Mammary epithelial cell (primary cell): ENCODE measurements at regions not wholly inside any gene's neighbourhood (a gene's known extent, or its start where the extent isn't known, plus 50 kb on each side); places are given as distances from the start of the nearest gene placed in this dataset.

ENCODE experiments used
- EZH2 ChIP-seq: IDR thresholded peaks from 2 replicates; pipeline ENCODE4 v1.6.1; 2012; ENCODE audit warnings: low read length, inconsistent platforms, borderline replicate concordance
- TF ChIP-seq, protein P1 (sequence below), 2 donors: IDR thresholded peaks in 1 of 2; conservative IDR thresholded peaks in 1 of 2; 2 replicates each; pipeline ENCODE4 v1.5.1; 2011 to 2012; ENCODE audit warnings: inconsistent platforms in 2 of 2, low read length in 2 of 2, mild to moderate bottlenecking in 2 of 2, control low read depth in 1 of 2, low read depth in 1 of 2; ENCODE audit not compliant: insufficient read depth in 1 of 2; ENCODE audit errors: extremely low read depth in 1 of 2

DNA sequence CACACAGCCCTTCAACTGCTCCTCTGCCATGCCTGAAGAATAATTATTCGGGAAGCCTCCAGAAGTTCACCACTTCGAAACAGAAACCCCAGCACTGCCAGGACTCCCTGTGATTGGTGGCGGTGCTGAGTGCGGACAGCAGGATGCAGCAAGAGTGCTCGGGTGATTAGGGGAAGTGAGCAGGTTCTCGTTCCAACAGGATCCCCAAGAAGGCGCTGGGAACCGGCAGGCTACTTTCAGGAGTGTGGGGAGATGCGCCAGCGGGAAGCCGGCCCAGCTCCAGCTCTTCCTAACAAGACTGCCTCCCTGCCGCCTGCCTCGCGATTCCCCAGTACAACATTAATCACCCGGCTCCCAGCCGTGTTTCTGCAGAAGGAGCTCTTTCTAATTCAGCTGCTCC, 630.2 kb downstream of the BRD1 start:
- TF ChIP-seq EZH2 = no peak
- TF ChIP-seq, protein P1, sequence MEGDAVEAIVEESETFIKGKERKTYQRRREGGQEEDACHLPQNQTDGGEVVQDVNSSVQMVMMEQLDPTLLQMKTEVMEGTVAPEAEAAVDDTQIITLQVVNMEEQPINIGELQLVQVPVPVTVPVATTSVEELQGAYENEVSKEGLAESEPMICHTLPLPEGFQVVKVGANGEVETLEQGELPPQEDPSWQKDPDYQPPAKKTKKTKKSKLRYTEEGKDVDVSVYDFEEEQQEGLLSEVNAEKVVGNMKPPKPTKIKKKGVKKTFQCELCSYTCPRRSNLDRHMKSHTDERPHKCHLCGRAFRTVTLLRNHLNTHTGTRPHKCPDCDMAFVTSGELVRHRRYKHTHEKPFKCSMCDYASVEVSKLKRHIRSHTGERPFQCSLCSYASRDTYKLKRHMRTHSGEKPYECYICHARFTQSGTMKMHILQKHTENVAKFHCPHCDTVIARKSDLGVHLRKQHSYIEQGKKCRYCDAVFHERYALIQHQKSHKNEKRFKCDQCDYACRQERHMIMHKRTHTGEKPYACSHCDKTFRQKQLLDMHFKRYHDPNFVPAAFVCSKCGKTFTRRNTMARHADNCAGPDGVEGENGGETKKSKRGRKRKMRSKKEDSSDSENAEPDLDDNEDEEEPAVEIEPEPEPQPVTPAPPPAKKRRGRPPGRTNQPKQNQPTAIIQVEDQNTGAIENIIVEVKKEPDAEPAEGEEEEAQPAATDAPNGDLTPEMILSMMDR (conservative IDR thresholded peaks at IDR 0.05 in 1 of 2, IDR thresholded peaks at IDR 0.05 in 1 of 2; ENCODE audit: extremely low read depth in 1 of 2, insufficient read depth in 1 of 2, low read depth in 1 of 2, low read length in 2 of 2) = no peak
